ENCODE measurements at regions not wholly inside any gene's neighbourhood (a gene's known extent, or its start where the extent isn't known, plus 50 kb on each side); places are given as distances from the start of the nearest gene placed in this dataset.

DNA sequence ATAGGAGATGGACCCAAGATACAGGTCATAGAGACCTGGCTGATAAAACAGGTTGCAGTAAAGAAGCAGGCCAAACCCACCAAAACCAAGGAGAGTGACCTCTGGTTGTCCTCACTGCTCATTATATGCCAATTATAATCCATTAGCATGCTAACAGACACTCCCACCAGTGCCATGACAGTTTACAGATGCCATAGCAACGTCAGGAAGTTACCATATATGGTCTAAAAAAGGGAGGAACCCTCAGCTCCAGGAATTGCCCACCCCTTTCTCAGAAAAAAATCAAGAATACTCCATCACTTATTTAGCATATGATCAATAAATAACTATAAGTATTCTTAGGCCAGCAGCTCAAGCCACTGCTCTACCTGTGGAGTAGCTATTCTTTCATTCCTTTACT lies 574.7 kb upstream of the ID2 start:
- Histone ChIP-seq H3K27me3 (replicated peaks; ENCODE audit: control insufficient read depth, insufficient read depth, low read length, poor library complexity, severe bottlenecking) (no peaks in the 10 kb centered on the region), H3K4me1 (ENCODE audit: control insufficient read depth, insufficient read depth, low read length, poor library complexity, severe bottlenecking) (no peaks in the 10 kb centered on the region), H3K4me3 (ENCODE audit: insufficient read depth, low read depth, low read length, poor library complexity, severe bottlenecking) (no peak overlapping the region), H3K36me3 (ENCODE audit: control insufficient read depth, insufficient read depth, low read length) (no peaks in the 10 kb centered on the region), H3K27ac (ENCODE audit: insufficient read depth, low read length, poor library complexity, severe bottlenecking) (no peak overlapping the region), H3K9me3 (ENCODE audit: control insufficient read depth, low read length) (no peaks in the 10 kb centered on the region)
- no peak for DNase-seq

DNA sequence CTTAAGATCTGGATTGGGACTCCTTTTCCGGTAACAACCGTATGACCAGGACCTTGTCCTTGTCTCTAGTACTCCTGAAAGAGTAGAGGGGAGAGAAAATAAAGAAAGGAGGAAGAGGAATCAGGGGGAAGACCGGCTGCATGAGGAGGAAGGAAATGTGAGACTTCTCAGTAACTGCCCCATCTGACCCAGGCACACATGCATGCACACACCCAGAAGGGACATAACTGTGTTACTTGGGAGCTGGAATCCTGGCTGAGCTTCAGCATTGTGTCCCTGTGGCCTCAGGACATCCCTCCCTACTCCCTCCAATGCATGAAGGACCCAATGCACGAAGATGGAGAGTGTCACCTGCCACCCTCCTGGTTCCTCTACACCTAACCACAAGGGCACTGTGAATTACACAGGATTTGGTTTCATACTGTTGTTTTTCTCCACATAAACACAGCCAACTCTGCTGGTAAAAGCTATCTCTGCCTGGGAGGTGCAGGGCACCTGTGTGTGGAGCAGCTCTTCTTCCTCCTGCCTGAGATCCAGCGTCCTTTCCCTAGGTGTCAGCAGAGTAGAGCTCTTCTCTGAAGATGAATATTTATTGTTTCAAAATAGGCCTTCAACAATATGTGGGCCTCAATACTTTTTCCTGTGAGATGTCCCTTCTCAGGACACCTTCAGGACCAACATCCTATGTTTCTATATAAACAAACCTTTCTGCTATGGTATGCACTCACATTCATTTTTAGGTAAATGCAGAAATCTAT lies 574.1 kb upstream of the ID2 start:
- Histone ChIP-seq H3K36me3 (ENCODE audit: control insufficient read depth, insufficient read depth, low read length) (no peaks in the 10 kb centered on the region), H3K9me3 (ENCODE audit: control insufficient read depth, low read length) (no peaks in the 10 kb centered on the region), H3K4me1 (ENCODE audit: control insufficient read depth, insufficient read depth, low read length, poor library complexity, severe bottlenecking) (no peaks in the 10 kb centered on the region), H3K27ac (ENCODE audit: insufficient read depth, low read length, poor library complexity, severe bottlenecking) (no peak overlapping the region), H3K4me3 (ENCODE audit: insufficient read depth, low read depth, low read length, poor library complexity, severe bottlenecking) (no peak overlapping the region), H3K27me3 (replicated peaks; ENCODE audit: control insufficient read depth, insufficient read depth, low read length, poor library complexity, severe bottlenecking) (no peaks in the 10 kb centered on the region)
- no peak for DNase-seq

DNA sequence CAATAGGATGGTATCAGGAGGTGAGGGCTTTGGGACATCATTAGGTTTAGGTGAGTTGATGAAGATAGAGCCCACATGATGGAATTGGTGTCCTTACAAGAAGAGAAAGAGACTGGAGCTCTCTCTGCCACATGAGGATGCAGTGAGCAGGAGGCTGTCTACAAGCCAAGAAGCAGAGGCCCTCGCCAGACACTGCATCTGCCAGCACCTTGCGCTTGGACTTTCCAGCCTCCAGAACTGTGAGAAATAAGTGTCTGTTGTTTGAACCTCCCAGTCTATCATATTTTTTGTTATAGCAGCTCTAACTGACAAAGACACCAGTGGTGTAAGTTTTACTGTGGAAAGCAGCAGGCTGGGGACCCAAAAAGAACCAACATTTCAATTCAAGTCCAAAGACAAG lies 571.1 kb upstream of the ID2 start:
- no peaks in the 10 kb centered on the region for H3K9me3 ChIP-seq (ENCODE audit: control insufficient read depth, low read length)
- H3K27me3 ChIP-seq (replicated peaks; ENCODE audit: control insufficient read depth, insufficient read depth, low read length, poor library complexity, severe bottlenecking) = no peaks in the 10 kb centered on the region
- H3K4me3 ChIP-seq (ENCODE audit: insufficient read depth, low read depth, low read length, poor library complexity, severe bottlenecking) = no peak overlapping the region
- no peaks in the 10 kb centered on the region for H3K36me3 ChIP-seq (ENCODE audit: control insufficient read depth, insufficient read depth, low read length)
- no peaks in the 10 kb centered on the region for H3K4me1 ChIP-seq (ENCODE audit: control insufficient read depth, insufficient read depth, low read length, poor library complexity, severe bottlenecking)
- DNase-seq = no peak
- H3K27ac ChIP-seq (ENCODE audit: insufficient read depth, low read length, poor library complexity, severe bottlenecking) = no peak overlapping the region

DNA sequence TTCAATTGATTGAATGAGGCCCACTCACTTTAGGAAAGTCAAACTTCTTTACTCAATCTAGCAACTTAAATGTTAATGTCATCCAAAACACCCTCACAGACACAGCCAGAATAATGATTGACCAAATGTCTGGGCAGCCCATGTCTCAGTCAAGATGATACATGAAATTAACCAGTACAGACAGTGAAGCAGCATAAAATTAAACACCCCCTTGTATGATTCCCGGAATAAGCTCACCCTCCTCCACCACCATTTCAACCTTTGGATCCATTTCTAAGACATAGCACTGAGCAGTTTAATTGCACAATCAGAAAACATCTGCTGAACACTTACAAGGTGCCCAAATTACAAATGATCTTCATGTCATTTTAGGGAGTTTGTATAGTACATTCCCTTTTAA lies 570.7 kb upstream of the ID2 start:
- Histone ChIP-seq H3K27me3 (replicated peaks; ENCODE audit: control insufficient read depth, insufficient read depth, low read length, poor library complexity, severe bottlenecking) (no peaks in the 10 kb centered on the region), H3K4me3 (ENCODE audit: insufficient read depth, low read depth, low read length, poor library complexity, severe bottlenecking) (no peak overlapping the region), H3K36me3 (ENCODE audit: control insufficient read depth, insufficient read depth, low read length) (no peaks in the 10 kb centered on the region), H3K9me3 (ENCODE audit: control insufficient read depth, low read length) (no peaks in the 10 kb centered on the region), H3K4me1 (ENCODE audit: control insufficient read depth, insufficient read depth, low read length, poor library complexity, severe bottlenecking) (no peaks in the 10 kb centered on the region), H3K27ac (ENCODE audit: insufficient read depth, low read length, poor library complexity, severe bottlenecking) (no peak overlapping the region)
- no peak for DNase-seq

DNA sequence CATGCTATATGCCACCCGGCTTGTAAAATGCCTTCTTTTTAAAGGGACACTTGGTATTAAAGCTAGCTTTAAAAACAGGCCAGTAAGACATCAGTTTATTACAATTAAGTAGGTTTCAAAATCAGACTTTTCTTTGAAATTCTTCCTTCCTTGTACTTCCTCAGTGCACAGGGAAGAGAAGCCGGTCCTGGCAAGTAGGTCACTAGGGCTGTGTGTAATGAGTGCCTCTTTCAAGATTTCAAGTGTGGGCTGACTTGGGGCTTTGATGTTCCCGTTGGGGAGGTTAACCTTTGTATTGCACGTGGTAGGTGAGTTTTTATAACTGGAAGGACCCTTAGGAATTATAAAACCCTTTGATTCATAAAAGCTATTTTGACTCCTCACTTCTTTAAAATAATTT lies 566.4 kb upstream of the ID2 start:
- no peak for DNase-seq
- H3K4me3 ChIP-seq (ENCODE audit: insufficient read depth, low read depth, low read length, poor library complexity, severe bottlenecking) = no peak overlapping the region
- H3K27ac ChIP-seq (ENCODE audit: insufficient read depth, low read length, poor library complexity, severe bottlenecking) = no peak overlapping the region
- H3K4me1 ChIP-seq (ENCODE audit: control insufficient read depth, insufficient read depth, low read length, poor library complexity, severe bottlenecking) = peaks cover 2% of the 10 kb centered on the region
- no peaks in the 10 kb centered on the region for H3K27me3 ChIP-seq (replicated peaks; ENCODE audit: control insufficient read depth, insufficient read depth, low read length, poor library complexity, severe bottlenecking)
- H3K9me3 ChIP-seq (ENCODE audit: control insufficient read depth, low read length) = no peaks in the 10 kb centered on the region
- no peaks in the 10 kb centered on the region for H3K36me3 ChIP-seq (ENCODE audit: control insufficient read depth, insufficient read depth, low read length)

DNA sequence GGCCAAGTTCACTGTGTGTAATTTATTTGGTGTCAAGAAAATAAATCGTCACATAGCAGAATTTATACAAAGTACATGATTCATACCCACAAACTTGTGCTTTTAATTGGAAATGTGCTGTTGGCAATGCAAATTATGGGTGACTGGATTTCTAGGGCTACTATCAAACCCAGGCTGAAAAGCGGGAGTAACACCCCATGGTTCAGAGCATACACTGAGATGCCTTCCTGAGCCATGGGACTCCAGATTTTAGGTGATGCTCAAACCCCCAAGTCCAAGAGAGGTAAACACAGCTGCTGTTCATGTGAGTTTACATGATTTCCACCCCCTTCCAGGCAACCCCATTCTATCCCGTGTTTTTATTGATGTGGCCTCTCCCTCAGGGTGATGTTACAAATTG lies 565.9 kb upstream of the ID2 start:
- Histone ChIP-seq H3K27ac (ENCODE audit: insufficient read depth, low read length, poor library complexity, severe bottlenecking) (no peak overlapping the region), H3K9me3 (ENCODE audit: control insufficient read depth, low read length) (no peaks in the 10 kb centered on the region), H3K4me3 (ENCODE audit: insufficient read depth, low read depth, low read length, poor library complexity, severe bottlenecking) (no peak overlapping the region), H3K27me3 (replicated peaks; ENCODE audit: control insufficient read depth, insufficient read depth, low read length, poor library complexity, severe bottlenecking) (no peaks in the 10 kb centered on the region), H3K4me1 (ENCODE audit: control insufficient read depth, insufficient read depth, low read length, poor library complexity, severe bottlenecking) (peaks cover 2% of the 10 kb centered on the region), H3K36me3 (ENCODE audit: control insufficient read depth, insufficient read depth, low read length) (no peaks in the 10 kb centered on the region)
- no peak for DNase-seq

DNA sequence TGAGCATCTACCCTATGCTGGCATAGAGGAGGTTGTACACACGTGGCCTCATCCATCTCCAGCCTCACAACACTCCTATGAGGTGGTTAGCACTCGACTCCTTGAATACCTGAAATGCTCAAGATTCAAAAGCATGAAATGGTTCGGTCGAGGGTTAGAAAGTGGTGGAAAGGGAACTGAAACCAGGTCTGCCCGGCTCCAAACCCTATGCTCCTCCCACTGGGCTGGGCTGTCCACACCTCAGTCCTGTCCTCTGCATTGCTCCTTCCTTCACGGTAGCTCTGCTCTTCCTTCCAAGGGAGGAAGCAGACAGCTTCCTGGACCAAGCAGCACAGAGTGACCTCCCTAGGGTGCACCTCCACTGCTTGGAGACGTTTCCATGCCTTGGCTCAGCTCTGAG lies 565.2 kb upstream of the ID2 start:
- H3K27me3 ChIP-seq (replicated peaks; ENCODE audit: control insufficient read depth, insufficient read depth, low read length, poor library complexity, severe bottlenecking) = no peaks in the 10 kb centered on the region
- no peak for DNase-seq
- H3K27ac ChIP-seq (ENCODE audit: insufficient read depth, low read length, poor library complexity, severe bottlenecking) = no peak overlapping the region
- H3K4me3 ChIP-seq (ENCODE audit: insufficient read depth, low read depth, low read length, poor library complexity, severe bottlenecking) = no peak overlapping the region
- H3K4me1 ChIP-seq (ENCODE audit: control insufficient read depth, insufficient read depth, low read length, poor library complexity, severe bottlenecking) = peaks cover 2% of the 10 kb centered on the region
- no peaks in the 10 kb centered on the region for H3K9me3 ChIP-seq (ENCODE audit: control insufficient read depth, low read length)
- H3K36me3 ChIP-seq (ENCODE audit: control insufficient read depth, insufficient read depth, low read length) = no peaks in the 10 kb centered on the region

DNA sequence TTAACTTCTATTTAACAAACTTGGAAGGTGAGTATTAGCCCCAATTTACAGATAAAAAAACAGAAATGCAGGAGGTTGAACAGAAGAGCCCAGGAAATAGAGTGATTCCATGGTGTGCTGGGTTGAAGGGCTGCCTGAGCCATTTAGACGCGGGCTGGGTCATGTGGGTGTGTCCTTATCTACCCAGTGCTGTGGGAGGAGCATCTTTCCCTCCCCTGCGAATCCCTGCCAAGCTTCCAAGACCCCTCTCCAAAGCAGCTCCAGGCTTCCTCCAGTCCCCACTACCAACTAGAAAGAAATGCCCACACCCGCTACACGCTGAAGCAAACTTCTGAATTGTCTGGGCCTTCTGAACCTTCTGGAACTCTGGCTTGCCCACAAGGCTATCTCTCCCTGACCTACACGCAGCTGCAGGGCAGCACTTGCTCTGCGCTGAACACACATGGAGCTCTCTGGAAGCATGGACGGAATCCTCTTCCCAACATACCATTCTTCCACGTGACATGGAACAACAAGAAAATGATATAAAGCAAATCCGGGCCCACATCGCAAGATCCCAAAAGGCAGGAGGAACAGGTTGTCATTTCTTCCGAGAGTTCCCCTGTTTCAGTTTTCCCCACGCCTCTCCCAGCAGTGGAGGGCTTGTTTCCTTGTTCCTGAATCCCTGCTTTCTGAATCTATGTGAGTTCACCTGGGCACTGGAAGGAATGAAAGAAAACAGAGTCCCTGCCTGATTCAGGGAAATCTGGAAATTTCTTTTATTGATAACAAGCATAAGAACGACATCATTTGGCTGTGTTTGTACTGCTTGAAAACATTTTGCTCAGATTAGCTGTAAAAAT lies 562.7 kb upstream of the ID2 start:
- no peaks in the 10 kb centered on the region for H3K27me3 ChIP-seq (replicated peaks; ENCODE audit: control insufficient read depth, insufficient read depth, low read length, poor library complexity, severe bottlenecking)

DNA sequence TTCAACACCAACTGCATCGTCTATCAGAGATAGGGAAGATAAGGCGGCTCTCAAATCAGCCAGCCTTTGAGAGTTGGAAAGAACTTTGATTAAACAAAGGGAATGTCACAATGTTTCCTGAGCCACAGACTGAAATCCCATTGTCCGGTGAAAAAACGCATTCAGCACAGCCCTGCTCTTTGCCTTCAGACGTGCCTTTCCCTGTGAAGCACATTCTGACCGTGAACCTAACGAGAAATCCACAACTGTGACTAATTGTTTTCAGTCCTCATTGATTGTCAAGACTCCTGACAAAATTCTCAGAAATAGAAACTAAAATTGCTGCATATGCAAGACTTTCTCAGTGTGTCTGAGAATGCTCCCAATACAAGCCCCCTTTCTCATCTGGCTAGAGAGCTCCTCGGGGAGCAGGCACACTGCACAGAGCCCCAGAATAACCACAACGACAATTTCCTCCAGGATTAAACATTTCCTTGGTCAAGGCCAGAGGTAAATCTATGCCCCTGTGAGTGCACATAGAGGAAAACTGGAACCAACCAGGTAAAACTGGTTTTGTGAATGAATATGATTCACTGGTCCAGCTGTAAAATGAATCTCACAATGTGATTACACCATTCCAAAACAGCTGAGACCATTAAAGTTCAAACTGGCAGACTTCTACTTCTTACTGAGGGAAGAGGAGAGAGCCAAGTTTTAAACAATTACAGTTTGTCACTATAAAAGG lies 561.9 kb upstream of the ID2 start:
- no peaks in the 10 kb centered on the region for H3K27me3 ChIP-seq (replicated peaks; ENCODE audit: control insufficient read depth, insufficient read depth, low read length, poor library complexity, severe bottlenecking)
- H3K9me3 ChIP-seq (ENCODE audit: control insufficient read depth, low read length) = no peaks in the 10 kb centered on the region
- H3K4me1 ChIP-seq (ENCODE audit: control insufficient read depth, insufficient read depth, low read length, poor library complexity, severe bottlenecking) = peaks cover 2% of the 10 kb centered on the region
- no peaks in the 10 kb centered on the region for H3K36me3 ChIP-seq (ENCODE audit: control insufficient read depth, insufficient read depth, low read length)
- H3K27ac ChIP-seq (ENCODE audit: insufficient read depth, low read length, poor library complexity, severe bottlenecking) = no peak overlapping the region
- H3K4me3 ChIP-seq (ENCODE audit: insufficient read depth, low read depth, low read length, poor library complexity, severe bottlenecking) = no peak overlapping the region
- no peak for DNase-seq

More for the DNA sequence above, 562.7 kb upstream of the ID2 start:
- H3K27ac ChIP-seq (ENCODE audit: insufficient read depth, low read length, poor library complexity, severe bottlenecking) = no peak overlapping the region
- H3K9me3 ChIP-seq (ENCODE audit: control insufficient read depth, low read length) = no peaks in the 10 kb centered on the region
- no peak for DNase-seq
- no peak overlapping the region for H3K4me3 ChIP-seq (ENCODE audit: insufficient read depth, low read depth, low read length, poor library complexity, severe bottlenecking)
- no peaks in the 10 kb centered on the region for H3K36me3 ChIP-seq (ENCODE audit: control insufficient read depth, insufficient read depth, low read length)
- H3K4me1 ChIP-seq (ENCODE audit: control insufficient read depth, insufficient read depth, low read length, poor library complexity, severe bottlenecking) = peaks cover 2% of the 10 kb centered on the region

DNA sequence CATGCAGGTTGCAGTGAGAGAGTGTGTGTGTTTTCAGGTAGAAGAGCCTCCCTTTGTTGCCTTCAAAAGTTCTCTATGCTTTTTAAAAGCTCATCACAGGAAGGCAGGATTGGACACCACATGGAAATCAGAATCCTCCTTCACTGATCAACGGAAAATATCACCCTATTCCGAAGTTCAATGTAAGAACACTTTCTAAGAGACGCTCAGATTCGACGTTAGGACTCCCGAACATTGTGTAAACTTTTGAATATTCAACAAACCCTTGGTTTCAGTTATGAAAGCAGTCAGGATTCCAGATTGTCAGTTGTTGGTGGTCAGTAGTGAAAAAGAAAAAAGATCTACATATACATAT lies 561.4 kb upstream of the ID2 start:
- no peak for DNase-seq
- H3K36me3 ChIP-seq (ENCODE audit: control insufficient read depth, insufficient read depth, low read length) = no peaks in the 10 kb centered on the region
- H3K27me3 ChIP-seq (replicated peaks; ENCODE audit: control insufficient read depth, insufficient read depth, low read length, poor library complexity, severe bottlenecking) = no peaks in the 10 kb centered on the region
- H3K4me3 ChIP-seq (ENCODE audit: insufficient read depth, low read depth, low read length, poor library complexity, severe bottlenecking) = no peak overlapping the region
- H3K27ac ChIP-seq (ENCODE audit: insufficient read depth, low read length, poor library complexity, severe bottlenecking) = no peak overlapping the region
- H3K4me1 ChIP-seq (ENCODE audit: control insufficient read depth, insufficient read depth, low read length, poor library complexity, severe bottlenecking) = peaks cover 2% of the 10 kb centered on the region
- no peaks in the 10 kb centered on the region for H3K9me3 ChIP-seq (ENCODE audit: control insufficient read depth, low read length)

All from effector memory CD4-positive, alpha-beta T cell (primary cell).